GM21576 (cell line): ENCODE measurements at regions not wholly inside any gene's neighbourhood (a gene's known extent, or its start where the extent isn't known, plus 50 kb on each side); places are given as distances from the start of the nearest gene placed in this dataset.
A peak's percentile ranks its signal among the peaks of the same experiment; 100 is the strongest.

Experiments
- ATAC-seq: cut with Tn5 transposase; IDR thresholded peaks from one replicate; pipeline ENCODE4 v1.9.1; 2021; ENCODE audit warnings: mild to moderate bottlenecking, moderate library complexity; ENCODE audit not compliant: unreplicated experiment

DNA sequence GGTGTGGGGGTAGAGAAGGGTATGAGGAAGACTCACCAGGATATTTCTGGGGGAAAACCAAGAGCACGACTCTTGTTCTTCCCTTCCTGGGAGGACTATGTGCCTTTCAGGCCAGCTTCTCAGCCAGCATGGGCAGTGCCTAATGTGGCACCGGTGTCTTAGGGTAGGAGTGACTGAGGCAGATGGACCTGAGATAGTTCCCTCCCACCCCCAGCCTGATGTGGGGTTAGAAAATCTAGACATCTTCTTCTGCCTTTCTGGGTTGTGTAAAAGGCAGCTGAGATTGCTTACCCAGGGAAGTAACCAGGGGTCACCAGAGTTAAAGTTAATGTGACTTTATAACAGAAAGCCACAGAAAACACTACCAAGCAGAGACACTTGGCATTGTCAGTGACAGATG is 127.3 kb downstream of the TMA16 start:
- no peak for ATAC-seq

- ATAC-seq, result no peak
Observed at GRCh38 chr4:163622379-163623035, 128.0 kb downstream of the TMA16 start.

DNA sequence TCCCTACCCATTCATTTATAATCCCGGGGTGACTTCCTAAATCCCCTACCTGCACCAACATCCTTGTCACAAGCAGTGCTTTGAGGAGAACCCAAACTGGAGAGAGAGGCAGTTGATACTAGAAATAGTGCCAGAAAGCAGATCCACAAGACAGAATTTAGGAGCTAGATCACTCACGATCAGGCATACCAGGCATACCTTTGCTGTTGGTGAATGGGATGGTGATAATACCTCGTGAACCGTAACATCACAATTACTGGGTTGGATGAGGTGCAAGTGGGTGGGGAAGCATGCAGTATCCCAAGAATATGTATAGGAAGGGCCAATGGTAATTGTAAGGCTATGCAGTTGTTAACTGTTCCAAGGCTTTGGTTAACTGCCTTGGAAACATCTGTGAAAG is 129.3 kb downstream of the TMA16 start:
- ATAC-seq, result no peak

GRCh38 chr4:163624727-163625126 is 130.2 kb downstream of the TMA16 start:
- no peak for ATAC-seq

DNA sequence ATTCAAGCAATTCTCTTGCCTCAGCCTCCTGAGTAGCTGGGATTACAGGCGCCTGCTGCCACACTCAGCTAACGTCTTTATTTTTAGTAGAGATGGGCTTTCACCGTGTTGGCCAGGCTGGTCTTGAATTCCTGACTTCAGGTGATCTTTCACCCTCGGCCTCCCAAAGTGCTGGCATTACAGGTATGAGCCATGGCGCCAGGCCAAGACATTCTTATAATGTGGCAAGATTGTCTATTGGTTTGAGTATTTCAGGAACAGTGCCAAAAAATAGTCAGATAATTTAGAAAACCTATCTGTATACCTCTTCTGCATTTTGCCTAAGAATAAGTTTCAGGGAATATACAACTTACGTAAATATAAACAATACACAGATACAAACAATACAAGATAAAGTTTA is 136.8 kb downstream of the TMA16 start:
- ATAC-seq, result no peak

DNA sequence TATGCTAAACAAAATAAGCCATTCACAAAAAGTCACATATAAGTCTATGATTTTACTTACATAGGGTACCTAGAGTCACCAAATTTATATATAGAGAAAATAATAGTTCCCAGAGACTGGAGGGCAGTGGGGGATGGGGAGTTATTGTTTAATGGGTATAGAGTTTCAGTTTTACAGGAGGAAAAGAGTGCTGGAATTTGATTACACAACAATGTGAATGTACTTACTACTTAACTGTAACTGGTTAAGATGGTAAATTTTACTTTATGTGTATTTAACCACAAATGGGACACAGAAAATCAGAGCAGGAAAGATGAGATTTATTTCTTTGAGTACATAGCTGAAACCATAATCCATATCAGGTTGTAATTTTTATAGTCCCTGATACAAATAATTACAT is 144.4 kb downstream of the TMA16 start:
- no peak for ATAC-seq

DNA sequence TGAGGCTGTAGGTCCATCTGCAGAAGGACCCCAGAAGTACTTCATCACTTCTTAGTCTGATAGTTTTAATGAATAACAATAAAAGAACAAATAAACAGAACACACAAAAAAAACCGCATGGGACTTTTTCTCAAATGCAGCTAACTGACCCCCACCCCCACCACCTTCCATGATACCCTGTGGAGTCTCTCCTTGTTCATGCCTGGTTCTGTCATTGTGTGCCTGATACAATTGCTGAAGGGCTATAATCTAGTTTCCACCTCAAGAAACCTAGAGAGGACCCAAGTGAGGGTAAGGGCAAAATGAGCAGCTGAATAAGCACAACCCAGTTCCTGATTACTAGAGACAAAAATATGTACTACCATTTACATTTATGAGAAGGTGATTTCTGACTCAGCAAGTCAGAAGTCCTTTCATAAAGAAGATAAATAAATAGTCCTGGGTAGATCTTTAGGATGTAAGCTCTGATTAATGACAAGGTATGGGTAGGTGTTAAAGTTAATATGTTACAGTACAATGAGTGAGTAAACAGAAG is 155.1 kb downstream of the TMA16 start:
- no peak for ATAC-seq

GRCh38 chr4:163651761-163652160 is 157.3 kb downstream of the TMA16 start:
- ATAC-seq, result no peak

DNA sequence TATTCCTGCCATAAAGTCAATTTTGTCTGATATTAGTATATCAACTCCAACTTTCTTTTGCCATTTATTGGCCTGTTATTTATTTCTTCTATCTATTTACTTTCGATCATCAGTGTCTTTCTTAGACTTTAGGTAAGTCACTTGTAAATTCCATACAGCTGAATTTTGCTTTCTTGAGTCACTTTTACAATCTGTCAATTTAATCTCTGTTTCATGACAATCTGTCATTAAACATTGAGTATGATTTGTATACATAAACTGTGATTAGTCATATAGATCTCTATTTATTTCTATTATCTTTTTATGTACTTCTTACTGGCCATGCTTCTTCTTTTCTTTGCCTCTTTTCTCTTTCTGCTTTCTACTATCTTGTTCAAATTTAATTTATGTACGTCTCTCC is 160.1 kb downstream of the TMA16 start:
- ATAC-seq, result no peak

GRCh38 chr4:163660636-163661035 is 166.1 kb downstream of the TMA16 start:
- ATAC-seq, result no peak

GRCh38 chr4:163662768-163663167 is 168.3 kb downstream of the TMA16 start:
- ATAC-seq, result no peak

DNA sequence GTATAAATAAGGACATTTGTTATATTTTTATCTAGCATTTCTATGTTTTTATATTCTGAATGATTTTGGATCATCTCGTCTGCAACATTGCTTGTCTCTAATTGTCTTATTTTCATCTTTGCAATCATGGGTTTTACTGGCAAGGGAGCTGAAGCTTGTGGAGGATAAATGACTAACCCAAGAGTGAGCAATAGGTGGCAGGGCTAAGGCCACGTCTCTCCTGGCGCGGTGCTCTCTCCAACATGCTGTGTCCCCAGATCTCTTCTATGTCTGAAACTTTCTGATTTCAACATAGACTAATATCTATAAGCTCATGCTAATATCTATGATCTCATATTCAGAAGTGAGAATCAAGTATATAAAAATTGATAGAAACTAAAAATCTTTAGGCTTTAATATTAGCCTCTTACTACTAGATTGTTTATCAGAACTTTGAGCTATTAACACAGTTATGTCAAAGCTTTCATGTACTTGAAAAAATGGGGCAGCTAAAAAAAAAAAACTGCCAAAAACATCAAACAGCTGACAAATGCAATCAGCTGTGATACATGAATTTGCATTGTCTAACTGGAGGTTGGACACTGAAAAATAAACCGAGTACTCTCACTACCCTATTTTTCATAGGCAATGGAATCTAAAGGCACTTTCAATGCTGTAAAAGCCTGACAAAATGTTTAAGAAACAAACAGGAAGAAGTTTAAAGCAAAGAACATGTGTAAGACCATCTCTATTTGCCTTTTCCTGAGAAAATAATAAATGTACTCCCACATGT is 169.2 kb downstream of the TMA16 start:
- ATAC-seq, result peak; percentile 83

DNA sequence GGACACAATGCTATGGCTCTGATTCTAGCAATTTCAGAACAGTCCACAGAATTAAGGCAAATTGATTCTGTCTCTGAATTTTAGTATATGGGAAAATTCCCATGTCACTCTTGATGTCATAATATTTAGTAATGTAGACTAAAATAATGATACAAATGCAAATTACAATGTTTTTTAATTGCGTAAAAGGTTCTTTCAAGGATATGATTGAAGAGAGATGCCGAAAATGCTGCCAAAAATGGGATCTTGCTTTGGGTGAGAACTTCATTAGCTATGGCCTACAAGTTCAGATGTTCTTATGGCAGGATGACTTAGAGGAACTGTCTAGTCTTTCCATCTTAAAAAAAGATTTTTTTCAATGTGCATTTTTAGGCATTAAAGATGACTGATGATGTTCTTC is 170.6 kb downstream of the TMA16 start:
- ATAC-seq, result no peak

- ATAC-seq, result peak; percentile 33
Observed at GRCh38 chr4:163665521-163666331, 171.2 kb downstream of the TMA16 start.

DNA sequence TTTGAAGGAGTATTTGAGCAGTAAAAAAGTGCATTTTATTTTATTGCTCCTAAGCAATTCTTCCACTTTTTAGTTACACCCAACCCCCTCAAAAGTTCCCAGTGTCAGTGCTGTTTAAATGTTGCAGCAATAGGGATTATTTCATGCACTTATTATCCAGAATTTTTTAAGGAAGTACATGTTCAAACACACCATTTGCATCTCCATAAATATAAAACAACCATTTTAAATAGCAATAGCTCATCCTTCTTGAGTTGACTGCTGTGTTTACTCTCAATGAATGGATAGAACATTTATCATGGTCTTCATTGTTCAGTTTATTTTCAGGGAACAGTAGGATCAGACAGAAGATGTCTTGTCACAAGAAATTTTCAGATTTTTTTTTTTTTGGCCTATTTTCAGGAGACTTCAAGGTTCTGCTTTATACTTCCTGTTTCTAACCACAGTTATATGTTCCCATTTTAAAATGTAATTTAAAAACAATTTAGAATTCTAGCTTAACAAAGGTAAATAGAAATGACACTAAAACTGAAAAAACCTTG is 171.9 kb downstream of the TMA16 start:
- ATAC-seq, result no peak

GRCh38 chr4:163672751-163673150 is 178.3 kb downstream of the TMA16 start:
- ATAC-seq, result no peak

GRCh38 chr4:163673848-163674697 is 179.6 kb downstream of the TMA16 start:
- ATAC-seq, result peak; percentile 67

GRCh38 chr4:163679189-163679588 is 184.7 kb downstream of the TMA16 start:
- ATAC-seq, result no peak

DNA sequence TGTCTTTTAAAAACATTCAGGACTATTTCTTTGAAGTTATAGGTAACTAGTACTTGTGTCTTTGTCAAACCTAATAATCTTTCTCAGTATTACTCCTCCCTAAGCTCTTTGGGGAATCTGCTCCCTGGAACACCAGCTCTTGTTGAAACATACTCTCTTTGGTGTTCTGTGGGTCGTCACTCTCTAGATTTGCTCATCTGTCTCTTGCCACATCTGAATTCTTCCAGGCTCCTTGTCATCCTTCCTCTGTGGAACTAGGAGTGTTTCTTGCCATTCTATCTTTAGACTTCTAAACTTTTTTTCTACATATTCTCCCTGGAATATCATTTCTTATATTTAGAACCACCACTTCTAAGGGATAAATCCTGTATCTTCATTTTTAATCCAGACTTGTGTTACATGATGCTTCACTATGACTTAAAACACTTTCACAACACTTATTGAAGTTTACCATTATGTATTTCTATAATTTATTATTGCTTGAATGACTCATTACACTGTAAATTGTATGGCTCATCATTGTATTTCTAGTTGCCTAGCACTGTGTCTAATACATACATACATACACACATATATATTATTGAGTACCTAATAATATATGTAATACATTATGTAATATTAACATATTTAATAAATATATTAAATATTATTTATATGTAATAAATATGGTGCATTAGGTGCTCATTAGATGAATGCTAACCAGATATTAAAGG is 186.1 kb downstream of the TMA16 start:
- no peak for ATAC-seq
